H9 (cell line): ENCODE measurements at regions not wholly inside any gene's neighbourhood (a gene's known extent, or its start where the extent isn't known, plus 50 kb on each side); places are given as distances from the start of the nearest gene placed in this dataset.

Source experiments
- DNase-seq: peaks from one replicate; pipeline ENCODE4 v3.0.0-alpha.2; 2017
- H2AFZ ChIP-seq: one replicate; pipeline ENCODE4 v1.6.1; 2013; ENCODE audit warnings: mild to moderate bottlenecking, low read length, control low read depth, moderate library complexity
- H2AK5ac ChIP-seq: 2 replicates; pipeline ENCODE4 v1.6.1; 2013; ENCODE audit warnings: low read length, control low read depth, mixed read lengths; ENCODE audit not compliant: insufficient read length
- H2BK120ac ChIP-seq: one replicate; pipeline ENCODE4 v1.6.1; 2013; ENCODE audit warnings: low read depth, mild to moderate bottlenecking, low read length, control low read depth, inconsistent platforms; ENCODE audit not compliant: poor library complexity, severe bottlenecking
- H2BK12ac ChIP-seq: 2 replicates; pipeline ENCODE4 v1.6.1; 2013; ENCODE audit warnings: low read length, control low read depth, mixed read lengths, low read depth; ENCODE audit not compliant: insufficient read length
- H2BK15ac ChIP-seq: 2 replicates; pipeline ENCODE4 v1.6.1; 2013; ENCODE audit warnings: low read depth, low read length, control low read depth
- H2BK20ac ChIP-seq: one replicate; pipeline ENCODE4 v1.6.1; 2013; ENCODE audit warnings: low read depth, mild to moderate bottlenecking, low read length, control low read depth, inconsistent platforms; ENCODE audit not compliant: poor library complexity, severe bottlenecking
- H2BK5ac ChIP-seq: 2 replicates; pipeline ENCODE4 v1.6.1; 2013; ENCODE audit warnings: low read length, control low read depth, mixed read lengths; ENCODE audit not compliant: insufficient read length
- H3K14ac ChIP-seq: 2 replicates; pipeline ENCODE4 v1.6.1; 2013; ENCODE audit warnings: low read length, control low read depth; ENCODE audit not compliant: insufficient read depth
- H3K18ac ChIP-seq: 2 replicates; pipeline ENCODE4 v1.6.1; 2013; ENCODE audit warnings: low read depth, mild to moderate bottlenecking, mixed read lengths, low read length, control low read depth; ENCODE audit not compliant: insufficient read length
- H3K23ac ChIP-seq: 2 replicates; pipeline ENCODE4 v1.6.1; 2013; ENCODE audit warnings: low read length, control low read depth, mixed read lengths, low read depth; ENCODE audit not compliant: insufficient read length
- H3K23me2 ChIP-seq: 2 replicates; pipeline ENCODE4 v1.6.1; 2013; ENCODE audit warnings: low read depth, mild to moderate bottlenecking, mixed read lengths, low read length, control low read depth; ENCODE audit not compliant: insufficient read length, poor library complexity, severe bottlenecking
- H3K27ac ChIP-seq: 2 replicates; pipeline ENCODE4 v1.5.1; 2013; ENCODE audit warnings: low read length, control low read depth, mixed read lengths, low read depth; ENCODE audit not compliant: insufficient read length
- H3K27me3 ChIP-seq: 2 replicates; pipeline ENCODE4 v1.6.1; 2013; ENCODE audit warnings: low read length, control low read depth, inconsistent platforms; ENCODE audit not compliant: insufficient read depth
- H3K4ac ChIP-seq: 2 replicates; pipeline ENCODE4 v1.6.1; 2013; ENCODE audit warnings: low read depth, mild to moderate bottlenecking, control low read depth, inconsistent platforms, low read length, moderate library complexity
- H3K4me1 ChIP-seq: 2 replicates; pipeline ENCODE4 v1.6.1; 2013; ENCODE audit warnings: low read length, control low read depth, inconsistent platforms; ENCODE audit not compliant: insufficient read depth
- H3K4me2 ChIP-seq: 2 replicates; pipeline ENCODE4 v1.6.1; 2013; ENCODE audit warnings: low read length, control low read depth, mixed read lengths; ENCODE audit not compliant: insufficient read length, insufficient read depth
- H3K56ac ChIP-seq: 2 replicates; pipeline ENCODE4 v1.6.1; 2013; ENCODE audit warnings: low read depth, mild to moderate bottlenecking, mixed read lengths, low read length, control low read depth; ENCODE audit not compliant: insufficient read length
- H3K79me1 ChIP-seq: 2 replicates; pipeline ENCODE4 v1.6.1; 2013; ENCODE audit warnings: low read depth, mild to moderate bottlenecking, moderate library complexity, low read length, control low read depth, inconsistent platforms; ENCODE audit not compliant: insufficient read depth, poor library complexity, severe bottlenecking
- H3K79me2 ChIP-seq: 2 replicates; pipeline ENCODE4 v1.6.1; 2013; ENCODE audit warnings: low read length, control low read depth, inconsistent platforms; ENCODE audit not compliant: insufficient read depth
- H3K9ac ChIP-seq: 2 replicates; pipeline ENCODE4 v1.6.1; 2013; ENCODE audit warnings: low read length, control low read depth, mixed read lengths; ENCODE audit not compliant: insufficient read length; ENCODE audit errors: extremely low read depth
- H3K9me3 ChIP-seq: one replicate; pipeline ENCODE4 v1.6.1; 2013; ENCODE audit warnings: low read depth, low read length, inconsistent platforms; ENCODE audit not compliant: control insufficient read depth
- H3T11ph ChIP-seq: one replicate; pipeline ENCODE4 v1.6.1; 2013; ENCODE audit warnings: mild to moderate bottlenecking, low read length, control low read depth, inconsistent platforms
- H4K20me1 ChIP-seq: one replicate; pipeline ENCODE4 v1.6.1; 2013; ENCODE audit not compliant: control insufficient read depth, insufficient read length, insufficient read depth
- H4K5ac ChIP-seq: 2 replicates; pipeline ENCODE4 v1.6.1; 2013; ENCODE audit warnings: low read depth, mild to moderate bottlenecking, mixed read lengths, low read length, control low read depth; ENCODE audit not compliant: insufficient read length
- H4K8ac ChIP-seq: replicated peaks from 2 replicates; pipeline ENCODE4 v1.6.1; 2013; ENCODE audit warnings: low read length, control low read depth, mixed read lengths, low read depth; ENCODE audit not compliant: insufficient read length
- H4K91ac ChIP-seq: 2 replicates; pipeline ENCODE4 v1.6.1; 2013; ENCODE audit warnings: low read depth, mild to moderate bottlenecking, moderate library complexity, mixed read lengths, low read length, control low read depth; ENCODE audit not compliant: insufficient read length
- H3K27ac Mint-ChIP-seq, 3 experiments: 2 replicates in 2 of 3; 3 replicates in 1 of 3; pipeline ENCODE4 v1.8.0; 2020 to 2021; ENCODE audit warnings: mixed read lengths in 3 of 3, mild to moderate bottlenecking in 1 of 3, moderate library complexity in 1 of 3
- H3K27me3 Mint-ChIP-seq: 2 replicates; pipeline ENCODE4 v1.8.0; 2021; ENCODE audit warnings: low read depth, mild to moderate bottlenecking, moderate library complexity, mixed read lengths
- H3K36me3 Mint-ChIP-seq, 3 experiments: 2 replicates in 2 of 3; 3 replicates in 1 of 3; pipeline ENCODE4 v1.8.0; 2020 to 2021; ENCODE audit warnings: low read depth in 3 of 3, mixed read lengths in 3 of 3; ENCODE audit not compliant: insufficient read depth in 1 of 3
- H3K4me1 Mint-ChIP-seq, 2 experiments: 2 replicates each; pipeline ENCODE4 v1.8.0; 2020; ENCODE audit warnings: mixed read lengths in 2 of 2
- H3K4me3 Mint-ChIP-seq, 2 experiments: 2 replicates in 1 of 2; 3 replicates in 1 of 2; pipeline ENCODE4 v1.8.0; 2020 to 2021; ENCODE audit warnings: mild to moderate bottlenecking in 2 of 2, mixed read lengths in 2 of 2, moderate library complexity in 1 of 2
- H3K9me3 Mint-ChIP-seq, 2 experiments: 2 replicates in 1 of 2; 3 replicates in 1 of 2; pipeline ENCODE4 v1.8.0; 2020; ENCODE audit warnings: mild to moderate bottlenecking in 2 of 2, mixed read lengths in 2 of 2, moderate library complexity in 1 of 2
- TF ChIP-seq, protein P1 (sequence below): fragments of 200-600 bp; sonication (generic); conservative IDR thresholded peaks from 3 replicates; pipeline ENCODE4 v1.8.0; 2021; ENCODE audit warnings: antibody characterized with exemption, mild to moderate bottlenecking

DNA sequence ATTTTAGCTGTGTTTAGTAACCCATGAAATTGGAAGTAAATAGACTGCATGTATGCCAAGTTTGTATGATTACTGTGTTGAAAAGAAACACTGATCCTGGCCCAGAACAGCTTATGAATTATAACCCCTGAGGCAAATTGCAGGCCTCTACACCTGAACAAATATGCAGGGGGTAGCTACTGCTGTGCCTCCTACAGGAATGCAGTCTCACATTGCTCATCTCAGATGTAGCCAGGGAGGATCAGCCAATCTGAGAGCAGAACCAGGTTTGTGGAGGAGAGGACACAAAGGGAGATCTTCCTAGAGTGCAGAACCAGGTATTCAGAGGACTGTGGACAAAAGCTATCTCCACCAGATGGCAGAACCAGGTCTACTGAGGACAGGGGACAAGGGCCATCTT lies 442.2 kb upstream of the DDI1 start:
- no peaks in the 10 kb centered on the region for H3K4me1 Mint-ChIP-seq
- H3K4me3 Mint-ChIP-seq: no peak overlapping the region
- no peak overlapping the region for H3K18ac ChIP-seq

More for the DNA sequence above, 442.2 kb upstream of the DDI1 start:
- no peak overlapping the region for H4K91ac ChIP-seq
- no peak overlapping the region for H2AK5ac ChIP-seq
- no peak overlapping the region for H3K9ac ChIP-seq
- H3K23me2 ChIP-seq: no peaks in the 10 kb centered on the region
- H3K79me2 ChIP-seq: no peaks in the 10 kb centered on the region
- no peak overlapping the region for H3K14ac ChIP-seq
- H3K9me3 Mint-ChIP-seq: peaks cover 0 to 2% of the 10 kb centered on the region in 2 experiments; a peak in 1 of 5 replicates
- no peak overlapping the region for H3K4me2 ChIP-seq
- no peaks in the 10 kb centered on the region for H3K79me1 ChIP-seq
- no peaks in the 10 kb centered on the region for H3K27me3 Mint-ChIP-seq
- H2BK120ac ChIP-seq: no peak overlapping the region
- H2BK12ac ChIP-seq: no peak overlapping the region
- no peaks in the 10 kb centered on the region for H3K4me1 ChIP-seq
- H3K27ac ChIP-seq: no peak overlapping the region
- no peak overlapping the region for H3K27ac Mint-ChIP-seq
- H2BK20ac ChIP-seq: no peak overlapping the region
- H4K5ac ChIP-seq: no peak overlapping the region
- no peaks in the 10 kb centered on the region for H3K36me3 Mint-ChIP-seq
- H3K9me3 ChIP-seq: no peaks in the 10 kb centered on the region
- no peak overlapping the region for H4K8ac ChIP-seq
- H3K56ac ChIP-seq: no peak overlapping the region
- no peak overlapping the region for H2AFZ ChIP-seq
- no peak overlapping the region for H3K4ac ChIP-seq
- H3K27me3 ChIP-seq: no peaks in the 10 kb centered on the region
- no peaks in the 10 kb centered on the region for H4K20me1 ChIP-seq
- H3T11ph ChIP-seq: no peak overlapping the region
- TF ChIP-seq, protein P1, sequence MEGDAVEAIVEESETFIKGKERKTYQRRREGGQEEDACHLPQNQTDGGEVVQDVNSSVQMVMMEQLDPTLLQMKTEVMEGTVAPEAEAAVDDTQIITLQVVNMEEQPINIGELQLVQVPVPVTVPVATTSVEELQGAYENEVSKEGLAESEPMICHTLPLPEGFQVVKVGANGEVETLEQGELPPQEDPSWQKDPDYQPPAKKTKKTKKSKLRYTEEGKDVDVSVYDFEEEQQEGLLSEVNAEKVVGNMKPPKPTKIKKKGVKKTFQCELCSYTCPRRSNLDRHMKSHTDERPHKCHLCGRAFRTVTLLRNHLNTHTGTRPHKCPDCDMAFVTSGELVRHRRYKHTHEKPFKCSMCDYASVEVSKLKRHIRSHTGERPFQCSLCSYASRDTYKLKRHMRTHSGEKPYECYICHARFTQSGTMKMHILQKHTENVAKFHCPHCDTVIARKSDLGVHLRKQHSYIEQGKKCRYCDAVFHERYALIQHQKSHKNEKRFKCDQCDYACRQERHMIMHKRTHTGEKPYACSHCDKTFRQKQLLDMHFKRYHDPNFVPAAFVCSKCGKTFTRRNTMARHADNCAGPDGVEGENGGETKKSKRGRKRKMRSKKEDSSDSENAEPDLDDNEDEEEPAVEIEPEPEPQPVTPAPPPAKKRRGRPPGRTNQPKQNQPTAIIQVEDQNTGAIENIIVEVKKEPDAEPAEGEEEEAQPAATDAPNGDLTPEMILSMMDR: no peak
- H2BK5ac ChIP-seq: no peak overlapping the region
- no peak for DNase-seq
- no peak overlapping the region for H2BK15ac ChIP-seq
- H3K23ac ChIP-seq: no peak overlapping the region
